Nephron progenitor cell (in vitro differentiated cells): ENCODE measurements at regions not wholly inside any gene's neighbourhood (a gene's known extent, or its start where the extent isn't known, plus 50 kb on each side); places are given as distances from the start of the nearest gene placed in this dataset.

Experiments
- DNase-seq: peaks from one replicate; pipeline ENCODE4 v3.0.0; 2021
- H3K27ac Mint-ChIP-seq: 2 replicates; pipeline ENCODE4 v1.8.0; 2021; ENCODE audit warnings: mild to moderate bottlenecking, moderate library complexity, mixed read lengths
- H3K27me3 Mint-ChIP-seq: 2 replicates; pipeline ENCODE4 v1.8.0; 2021; ENCODE audit warnings: mild to moderate bottlenecking, low read depth, mixed read lengths; ENCODE audit not compliant: poor library complexity
- H3K36me3 Mint-ChIP-seq: 2 replicates; pipeline ENCODE4 v1.8.0; 2021; ENCODE audit warnings: low read depth, mixed read lengths
- H3K4me1 Mint-ChIP-seq: 2 replicates; pipeline ENCODE4 v1.8.0; 2021; ENCODE audit warnings: mixed read lengths
- H3K4me3 Mint-ChIP-seq: 2 replicates; pipeline ENCODE4 v1.8.0; 2021; ENCODE audit warnings: mild to moderate bottlenecking, moderate library complexity, mixed read lengths
- H3K9me3 Mint-ChIP-seq: 2 replicates; pipeline ENCODE4 v1.8.0; 2021; ENCODE audit warnings: mild to moderate bottlenecking, moderate library complexity, mixed read lengths
- CTCF ChIP-seq: fragments of 200-600 bp; sonication (generic); IDR thresholded peaks from 2 replicates; pipeline ENCODE4 v1.5.0; 2021; ENCODE audit warnings: antibody characterized with exemption

- H3K27ac Mint-ChIP-seq: no peak overlapping the region
- H3K27me3 Mint-ChIP-seq: peaks cover 8% of the 10 kb centered on the region
- no peak for DNase-seq
- no peak overlapping the region for H3K4me3 Mint-ChIP-seq
- H3K36me3 Mint-ChIP-seq: no peaks in the 10 kb centered on the region
- no peaks in the 10 kb centered on the region for H3K9me3 Mint-ChIP-seq
- TF ChIP-seq CTCF: no peak
- no peaks in the 10 kb centered on the region for H3K4me1 Mint-ChIP-seq
These were observed 173.2 kb upstream of the FOXA2 start for GRCh38 chr20:22757424-22758183.

DNA sequence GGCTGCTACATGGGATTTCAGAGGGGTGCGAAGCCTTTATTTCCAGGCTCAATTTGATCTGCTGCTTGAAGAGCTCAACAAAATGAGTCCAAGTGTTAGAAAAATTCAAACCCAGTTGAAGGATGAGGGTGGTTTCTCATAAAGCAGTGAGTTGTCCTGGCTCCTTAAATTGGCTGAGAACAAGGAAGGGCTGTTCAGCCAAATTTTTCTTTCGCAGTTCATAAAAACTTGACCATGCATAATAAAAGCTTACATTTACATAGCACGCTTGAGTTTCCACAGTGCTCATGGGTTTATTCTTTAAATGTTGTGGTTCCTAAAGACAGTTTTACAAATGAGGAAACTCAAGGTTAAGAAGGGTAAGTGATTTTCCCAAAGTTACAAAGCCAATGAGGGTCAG is 174.4 kb upstream of the FOXA2 start:
- Mint-ChIP-seq H3K36me3 (no peaks in the 10 kb centered on the region), H3K4me3 (no peak overlapping the region), H3K27ac (no peak overlapping the region), H3K27me3 (peaks cover 8% of the 10 kb centered on the region), H3K4me1 (no peaks in the 10 kb centered on the region), H3K9me3 (no peaks in the 10 kb centered on the region)
- no peak for TF ChIP-seq CTCF
- no peak for DNase-seq

- Mint-ChIP-seq H3K9me3 (no peaks in the 10 kb centered on the region), H3K4me1 (no peaks in the 10 kb centered on the region), H3K27ac (no peak overlapping the region), H3K27me3 (peaks cover 6% of the 10 kb centered on the region), H3K36me3 (no peaks in the 10 kb centered on the region), H3K4me3 (no peak overlapping the region)
- no peak for DNase-seq
- TF ChIP-seq CTCF: no peak
These were observed 178.3 kb upstream of the FOXA2 start for GRCh38 chr20:22762576-22763256.

DNA sequence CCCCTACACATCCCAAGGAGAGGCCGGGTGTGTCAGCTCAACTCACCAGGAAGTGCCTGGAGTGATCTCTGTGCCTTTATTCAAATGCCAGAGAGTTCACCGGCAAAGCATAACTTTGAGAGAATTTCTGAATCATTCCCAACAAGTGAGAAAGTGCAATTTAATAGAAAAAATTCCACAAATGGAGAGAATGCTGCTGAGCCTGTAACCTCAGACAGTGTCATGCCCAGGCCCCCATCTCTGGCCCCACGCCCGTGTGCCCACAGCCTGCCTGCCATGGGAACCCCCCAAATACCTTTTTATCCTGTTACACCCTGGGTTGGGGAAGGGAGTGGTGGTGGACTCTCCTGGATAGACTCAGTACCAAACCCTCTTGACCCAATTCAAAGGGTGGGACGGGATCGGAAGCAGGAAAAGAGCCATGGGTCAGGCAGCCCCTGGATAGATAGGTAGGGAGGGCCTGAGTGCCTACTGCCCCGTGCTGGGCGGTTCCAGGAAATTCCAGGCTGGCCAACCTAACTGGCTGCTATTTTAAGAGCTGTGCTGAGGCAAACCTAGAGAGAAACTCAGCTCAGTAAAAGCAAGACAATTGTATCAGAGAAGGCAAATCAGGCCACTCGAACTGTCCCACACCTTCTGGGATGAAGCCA is 179.0 kb upstream of the FOXA2 start:
- no peak overlapping the region for H3K4me3 Mint-ChIP-seq
- H3K4me1 Mint-ChIP-seq: no peaks in the 10 kb centered on the region

More for the DNA sequence above, 179.0 kb upstream of the FOXA2 start:
- TF ChIP-seq CTCF: no peak
- Mint-ChIP-seq H3K27ac (no peak overlapping the region), H3K36me3 (no peaks in the 10 kb centered on the region), H3K9me3 (no peaks in the 10 kb centered on the region), H3K27me3 (peaks cover 6% of the 10 kb centered on the region)
- no peak for DNase-seq
